Natural killer cell treated with Interleukin-12 subunit alpha and Interleukin-12 subunit beta and Interleukin-15 and Interleukin-18, amount 100 ng/mL, for 72 hours (primary cell): ENCODE measurements at regions not wholly inside any gene's neighbourhood (a gene's known extent, or its start where the extent isn't known, plus 50 kb on each side); places are given as distances from the start of the nearest gene placed in this dataset.

Experiments
- ATAC-seq, 2 donors: fragments of 150-1000 bp; cut with Tn5 transposase in 1 of 2; sonication (Bioruptor Pico), chemical (Tn5 transposase) in 1 of 2; 2 replicates each; pipeline ENCODE4 v1.10.0; 2021
- DNase-seq: peaks from one replicate; pipeline ENCODE4 v3.0.0; 2022; ENCODE audit warnings: low spot score
- H3K27ac Mint-ChIP-seq, 2 donors: 1 replicate in 1 of 2; 2 replicates in 1 of 2; pipeline ENCODE4 v1.8.0; 2022; ENCODE audit warnings: mixed read lengths in 2 of 2, mild to moderate bottlenecking in 1 of 2, moderate library complexity in 1 of 2
- H3K27me3 Mint-ChIP-seq, 2 donors: 1 replicate in 1 of 2; 2 replicates in 1 of 2; pipeline ENCODE4 v1.8.0; 2022; ENCODE audit warnings: mixed read lengths in 2 of 2
- H3K36me3 Mint-ChIP-seq: one replicate; pipeline ENCODE4 v1.8.0; 2022; ENCODE audit warnings: mixed read lengths
- H3K4me1 Mint-ChIP-seq, 2 donors: 1 replicate in 1 of 2; 2 replicates in 1 of 2; pipeline ENCODE4 v1.8.0; 2022; ENCODE audit warnings: low read depth in 2 of 2, mixed read lengths in 2 of 2, mild to moderate bottlenecking in 1 of 2
- H3K4me3 Mint-ChIP-seq: one replicate; pipeline ENCODE4 v1.8.0; 2022; ENCODE audit warnings: mixed read lengths
- H3K9me3 Mint-ChIP-seq: 2 replicates; pipeline ENCODE4 v1.8.0; 2022; ENCODE audit warnings: mixed read lengths

- Mint-ChIP-seq H3K9me3 (peaks cover 11% of the 10 kb centered on the region), H3K4me1 (no peaks in the 10 kb centered on the region), H3K27me3 (no peaks in the 10 kb centered on the region), H3K27ac (no peak overlapping the region), H3K36me3 (no peaks in the 10 kb centered on the region), H3K4me3 (no peak overlapping the region)
- DNase-seq (no peak), ATAC-seq (no peak)
Observed at GRCh38 chr5:17424674-17425073, 73.4 kb upstream of the TAF11L2 start.

DNA sequence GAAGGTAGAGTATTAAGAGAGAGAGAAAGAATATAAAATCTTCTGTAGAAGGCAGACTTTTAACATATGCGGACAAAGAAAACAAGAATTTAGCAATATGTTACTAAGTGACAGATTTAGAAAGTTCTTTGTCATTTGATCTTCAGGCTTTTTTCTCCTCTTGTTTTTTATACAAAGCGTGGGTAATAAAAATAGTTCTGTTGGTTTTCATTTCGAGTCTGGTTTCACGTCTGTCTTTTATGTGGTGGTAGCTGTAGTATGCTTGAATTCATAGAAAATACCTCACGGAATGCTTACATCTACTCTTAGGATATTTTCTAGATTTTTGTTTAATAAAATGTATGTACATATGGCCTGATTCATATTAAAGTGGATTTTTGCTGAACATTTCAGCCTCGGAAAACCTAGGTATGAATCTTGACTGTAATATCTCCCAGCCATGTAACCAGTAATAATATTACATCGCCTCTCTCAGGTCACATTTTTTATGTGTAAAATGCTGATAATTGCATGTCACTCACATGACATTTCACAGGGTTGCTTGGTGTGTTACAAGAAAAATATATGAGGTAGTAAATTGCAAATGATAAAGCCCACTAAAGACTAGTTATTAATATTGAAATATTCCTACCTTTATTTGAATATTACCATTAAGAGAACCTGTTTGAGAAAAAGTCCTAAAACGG, 72.5 kb upstream of the TAF11L2 start:
- Mint-ChIP-seq H3K27ac (no peak overlapping the region), H3K36me3 (no peaks in the 10 kb centered on the region), H3K4me3 (no peak overlapping the region), H3K4me1 (no peaks in the 10 kb centered on the region), H3K9me3 (peaks cover 13% of the 10 kb centered on the region), H3K27me3 (no peaks in the 10 kb centered on the region)
- ATAC-seq (no peak), DNase-seq (no peak)

DNA sequence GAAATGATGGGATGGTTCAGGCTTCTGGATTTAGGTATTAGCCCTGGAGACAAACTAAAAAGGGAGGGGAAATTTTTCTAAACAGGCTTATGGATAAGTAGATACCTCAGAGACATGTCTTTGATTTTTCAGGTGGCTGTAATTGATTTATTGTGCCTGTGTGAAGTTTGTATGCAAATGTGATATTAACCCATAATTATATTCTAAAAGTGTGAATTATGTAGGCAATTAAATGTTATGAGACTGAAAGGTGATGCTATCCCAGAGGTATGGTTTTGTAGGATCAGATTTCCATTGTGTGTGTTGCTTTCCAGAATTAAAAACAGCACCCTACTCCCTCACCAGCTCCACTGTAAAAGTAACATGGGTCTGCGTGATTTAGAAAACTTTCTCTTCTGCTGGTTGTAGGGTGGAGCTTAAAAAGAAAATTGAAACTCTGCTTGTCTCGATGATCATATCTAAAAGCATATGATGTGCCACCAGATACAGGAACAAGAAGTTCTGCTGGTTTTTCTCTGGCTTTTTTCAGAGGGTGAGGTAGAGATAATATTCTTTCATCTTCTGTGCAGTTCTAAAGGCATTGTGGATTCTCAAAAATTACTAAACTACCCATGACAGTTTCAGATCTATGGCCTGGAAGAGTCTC, 71.8 kb upstream of the TAF11L2 start:
- no peaks in the 10 kb centered on the region for H3K27me3 Mint-ChIP-seq
- H3K4me1 Mint-ChIP-seq: no peaks in the 10 kb centered on the region
- H3K27ac Mint-ChIP-seq: no peak overlapping the region
- H3K36me3 Mint-ChIP-seq: no peaks in the 10 kb centered on the region
- no peak for DNase-seq
- no peak for ATAC-seq
- peaks cover 13% of the 10 kb centered on the region for H3K9me3 Mint-ChIP-seq
- no peak overlapping the region for H3K4me3 Mint-ChIP-seq

- Mint-ChIP-seq H3K9me3 (peaks cover 13% of the 10 kb centered on the region), H3K36me3 (no peaks in the 10 kb centered on the region), H3K27me3 (no peaks in the 10 kb centered on the region), H3K4me1 (no peaks in the 10 kb centered on the region), H3K27ac (no peak overlapping the region), H3K4me3 (no peak overlapping the region)
- ATAC-seq: no peak
- no peak for DNase-seq
Observed at GRCh38 chr5:17428176-17428800, 69.7 kb upstream of the TAF11L2 start.

DNA sequence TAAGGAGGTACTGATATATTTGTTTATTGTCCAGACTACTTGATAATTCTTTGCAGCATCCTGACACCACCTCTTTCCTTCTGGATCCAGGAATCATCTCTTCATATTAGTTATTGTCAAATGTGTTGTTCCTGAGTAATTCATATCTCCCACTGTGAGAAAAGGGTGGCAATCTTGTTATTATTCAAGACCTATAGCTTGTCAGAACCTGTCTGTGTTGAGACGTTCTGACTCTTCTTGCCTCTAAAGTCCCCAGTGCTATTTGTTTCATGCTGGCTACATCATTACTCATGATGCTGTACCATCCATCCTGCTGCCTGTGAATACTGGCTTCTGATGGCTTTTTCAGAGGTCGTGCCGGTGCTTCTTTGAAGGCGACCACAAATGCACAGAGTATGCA, 68.7 kb upstream of the TAF11L2 start:
- DNase-seq (no peak), ATAC-seq (no peak)
- H3K4me1 Mint-ChIP-seq: no peaks in the 10 kb centered on the region
- H3K4me3 Mint-ChIP-seq: no peak overlapping the region
- no peaks in the 10 kb centered on the region for H3K27me3 Mint-ChIP-seq
- peaks cover 9% of the 10 kb centered on the region for H3K9me3 Mint-ChIP-seq
- no peak overlapping the region for H3K27ac Mint-ChIP-seq
- H3K36me3 Mint-ChIP-seq: no peaks in the 10 kb centered on the region

GRCh38 chr5:17430241-17430640, 67.8 kb upstream of the TAF11L2 start:
- H3K27me3 Mint-ChIP-seq: no peaks in the 10 kb centered on the region
- no peaks in the 10 kb centered on the region for H3K4me1 Mint-ChIP-seq
- peaks cover 9% of the 10 kb centered on the region for H3K9me3 Mint-ChIP-seq
- H3K4me3 Mint-ChIP-seq: no peak overlapping the region
- ATAC-seq (no peak), DNase-seq (no peak)
- no peaks in the 10 kb centered on the region for H3K36me3 Mint-ChIP-seq
- no peak overlapping the region for H3K27ac Mint-ChIP-seq

GRCh38 chr5:17431272-17432050, 66.6 kb upstream of the TAF11L2 start:
- Mint-ChIP-seq H3K4me1 (peaks cover 0 to 4% of the 10 kb centered on the region in 2 donors), H3K36me3 (no peaks in the 10 kb centered on the region), H3K9me3 (peaks cover 12% of the 10 kb centered on the region), H3K27ac (no peak overlapping the region), H3K27me3 (no peaks in the 10 kb centered on the region), H3K4me3 (no peak overlapping the region)
- DNase-seq (no peak), ATAC-seq (no peak)

- H3K9me3 Mint-ChIP-seq: peaks cover 12% of the 10 kb centered on the region
- H3K36me3 Mint-ChIP-seq: no peaks in the 10 kb centered on the region
- H3K27me3 Mint-ChIP-seq: no peaks in the 10 kb centered on the region
- no peak overlapping the region for H3K4me3 Mint-ChIP-seq
- H3K4me1 Mint-ChIP-seq: peaks cover 0 to 4% of the 10 kb centered on the region in 2 donors
- ATAC-seq (no peak), DNase-seq (no peak)
- no peak overlapping the region for H3K27ac Mint-ChIP-seq
Observed at GRCh38 chr5:17432569-17432968, 65.5 kb upstream of the TAF11L2 start.

- DNase-seq (no peak), ATAC-seq (no peak)
- no peak overlapping the region for H3K4me3 Mint-ChIP-seq
- H3K27ac Mint-ChIP-seq: no peak overlapping the region
- H3K36me3 Mint-ChIP-seq: no peaks in the 10 kb centered on the region
- peaks cover 0 to 4% of the 10 kb centered on the region in 2 donors for H3K4me1 Mint-ChIP-seq
- H3K27me3 Mint-ChIP-seq: no peaks in the 10 kb centered on the region
- H3K9me3 Mint-ChIP-seq: peaks cover 9% of the 10 kb centered on the region
Observed at GRCh38 chr5:17433406-17433805, 64.6 kb upstream of the TAF11L2 start.

- ATAC-seq (no peak), DNase-seq (no peak)
- peaks cover 0 to 4% of the 10 kb centered on the region in 2 donors for H3K4me1 Mint-ChIP-seq
- no peaks in the 10 kb centered on the region for H3K36me3 Mint-ChIP-seq
- H3K27ac Mint-ChIP-seq: no peak overlapping the region
- peaks cover 6% of the 10 kb centered on the region for H3K9me3 Mint-ChIP-seq
- no peak overlapping the region for H3K4me3 Mint-ChIP-seq
- no peaks in the 10 kb centered on the region for H3K27me3 Mint-ChIP-seq
Observed at GRCh38 chr5:17434982-17435381, 63.0 kb upstream of the TAF11L2 start.

DNA sequence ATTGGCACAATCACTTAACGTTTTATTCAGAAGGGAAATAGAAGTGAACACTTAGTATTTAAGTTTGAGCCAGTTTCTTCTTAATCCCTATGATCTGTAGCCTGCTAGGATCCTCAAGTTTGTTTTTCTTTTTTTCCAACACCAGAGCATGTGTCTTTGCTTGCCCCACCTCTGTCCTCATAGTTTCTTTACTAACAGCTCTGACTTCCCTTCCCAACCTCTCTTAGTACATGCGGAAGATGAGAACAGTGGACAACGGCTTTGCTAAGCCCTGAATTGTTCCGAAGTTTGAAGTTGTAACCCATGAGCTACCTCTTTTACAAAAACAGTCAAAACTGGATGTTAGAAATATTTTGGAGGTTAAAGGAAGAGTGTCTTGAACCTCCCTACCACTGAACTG, 61.7 kb upstream of the TAF11L2 start:
- peak overlapping the region; percentile 18 for H3K4me3 Mint-ChIP-seq
- no peak overlapping the region for H3K27ac Mint-ChIP-seq
- H3K9me3 Mint-ChIP-seq: peaks cover 6% of the 10 kb centered on the region
- no peaks in the 10 kb centered on the region for H3K36me3 Mint-ChIP-seq
- H3K27me3 Mint-ChIP-seq: no peaks in the 10 kb centered on the region
- DNase-seq: no peak
- ATAC-seq: no peak
- peaks cover 0 to 4% of the 10 kb centered on the region in 2 donors for H3K4me1 Mint-ChIP-seq

DNA sequence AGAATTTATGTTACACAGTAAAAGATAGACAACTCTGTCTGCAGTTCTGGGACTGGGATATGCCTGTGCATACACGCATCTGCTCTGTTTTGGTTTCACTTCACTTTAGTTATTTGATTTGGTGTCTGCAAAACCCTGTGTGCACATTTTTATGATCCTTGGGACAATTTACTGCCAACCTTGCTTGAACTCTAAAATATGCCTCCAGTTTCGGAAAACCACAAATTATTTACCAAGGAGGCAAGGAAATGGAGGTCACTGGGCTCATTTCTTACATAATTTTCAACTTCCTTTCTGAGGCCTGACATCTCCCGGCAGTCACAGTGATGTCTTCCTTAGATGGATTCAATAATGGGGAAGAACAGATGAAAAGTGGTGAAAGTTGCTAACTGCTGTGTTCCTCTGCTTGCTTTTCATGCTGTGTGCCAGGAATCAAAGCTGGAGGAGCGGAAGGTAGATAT, 61.2 kb upstream of the TAF11L2 start:
- H3K4me3 Mint-ChIP-seq: peak overlapping the region; percentile 18
- peaks cover 0 to 4% of the 10 kb centered on the region in 2 donors for H3K4me1 Mint-ChIP-seq
- DNase-seq (no peak), ATAC-seq (no peak)
- H3K9me3 Mint-ChIP-seq: peaks cover 6% of the 10 kb centered on the region
- H3K27ac Mint-ChIP-seq: no peak overlapping the region
- no peaks in the 10 kb centered on the region for H3K27me3 Mint-ChIP-seq
- no peaks in the 10 kb centered on the region for H3K36me3 Mint-ChIP-seq

DNA sequence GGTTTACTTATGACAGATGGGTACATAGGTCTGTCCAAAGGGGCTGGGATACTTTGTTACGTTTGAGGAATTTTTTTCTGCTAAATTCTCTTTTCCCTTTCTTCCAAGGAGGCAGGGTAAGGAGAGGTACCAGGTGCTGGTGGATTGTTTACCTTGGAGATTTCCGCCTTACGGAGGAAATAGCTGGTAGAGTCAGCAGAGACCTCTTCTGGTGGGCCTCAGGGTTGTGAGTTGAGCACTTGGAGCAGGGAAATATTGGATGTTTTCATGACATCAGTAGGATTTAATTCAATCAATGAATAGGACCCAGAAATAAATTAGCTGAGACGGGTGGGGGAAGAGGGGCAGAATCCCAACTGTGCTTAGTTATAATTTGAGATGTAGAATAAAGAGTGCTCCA, 60.0 kb upstream of the TAF11L2 start:
- no peak for ATAC-seq
- peaks cover 0 to 4% of the 10 kb centered on the region in 2 donors for H3K4me1 Mint-ChIP-seq
- H3K27ac Mint-ChIP-seq: no peak overlapping the region
- H3K27me3 Mint-ChIP-seq: no peaks in the 10 kb centered on the region
- no peak for DNase-seq
- H3K4me3 Mint-ChIP-seq: no peak overlapping the region
- H3K9me3 Mint-ChIP-seq: peaks cover 8% of the 10 kb centered on the region
- peaks cover 6% of the 10 kb centered on the region for H3K36me3 Mint-ChIP-seq

DNA sequence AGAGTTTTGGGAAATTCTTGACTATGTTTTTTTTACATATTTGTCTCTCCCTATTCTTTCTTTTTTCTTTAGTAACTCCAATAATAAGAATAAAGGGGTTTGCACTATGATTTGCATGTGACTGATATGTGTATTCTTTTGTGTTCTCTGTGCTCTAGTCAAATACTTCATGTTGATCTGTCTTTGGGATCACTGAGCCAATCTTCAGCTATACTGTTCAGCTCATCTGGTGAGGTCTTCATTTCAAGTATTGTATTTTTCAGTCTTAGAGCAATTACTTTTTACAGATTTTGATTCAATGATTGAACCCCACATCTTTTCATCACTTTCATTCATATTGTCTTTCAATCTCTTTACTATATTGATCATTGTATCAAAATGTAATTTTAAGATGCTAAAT, 58.1 kb upstream of the TAF11L2 start:
- H3K4me3 Mint-ChIP-seq: no peak overlapping the region
- no peak overlapping the region for H3K27ac Mint-ChIP-seq
- ATAC-seq (no peak), DNase-seq (no peak)
- H3K9me3 Mint-ChIP-seq: peaks cover 6% of the 10 kb centered on the region
- H3K36me3 Mint-ChIP-seq: peaks cover 10% of the 10 kb centered on the region
- no peaks in the 10 kb centered on the region for H3K27me3 Mint-ChIP-seq
- H3K4me1 Mint-ChIP-seq: peaks cover 0 to 4% of the 10 kb centered on the region in 2 donors
